ENCODE measurements at regions not wholly inside any gene's neighbourhood (a gene's known extent, or its start where the extent isn't known, plus 50 kb on each side); places are given as distances from the start of the nearest gene placed in this dataset.

DNA sequence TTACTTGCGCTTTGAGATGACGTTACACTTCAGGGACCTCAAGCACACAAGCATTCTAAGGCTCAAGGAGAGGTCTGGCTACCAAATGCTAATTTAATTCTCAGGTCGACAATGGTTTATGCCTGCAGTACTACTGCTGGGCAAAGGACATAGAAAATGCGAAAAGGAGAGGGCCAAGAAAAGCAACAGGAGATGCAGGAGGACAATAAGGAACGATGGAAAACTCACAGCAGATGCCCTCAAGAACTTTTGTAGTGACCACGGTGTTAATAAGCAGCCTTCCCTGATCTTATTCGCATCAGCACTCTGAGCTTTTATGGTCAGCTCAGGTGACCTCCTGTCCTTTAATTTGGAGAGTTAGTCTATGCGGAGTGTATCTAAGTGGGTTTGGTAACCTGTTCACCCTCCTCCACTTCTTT, 146.3 kb downstream of the GPR85 start:
- Histone ChIP-seq H3K4me3 (ENCODE audit: insufficient read depth, low read length, poor library complexity, severe bottlenecking) (peak overlapping the region; percentile 71), H4K20me1 (ENCODE audit: low read depth, low read length) (no peaks in the 10 kb centered on the region), H3K9ac (ENCODE audit: low read length) (peak overlapping the region; percentile 67), H2AFZ (ENCODE audit: low read depth, low read length, severe bottlenecking) (peak overlapping the region; percentile 100), H3K79me2 (ENCODE audit: insufficient read depth, low read length) (no peaks in the 10 kb centered on the region; the same call in 1 of the 2 replicates), H3K27me3 (ENCODE audit: low read length) (peaks cover under 1% of the 10 kb centered on the region; the same call in 1 of the 2 replicates), H3K9me2 (replicated peaks; ENCODE audit: insufficient read depth, low read length) (no peaks in the 10 kb centered on the region), H3F3A (ENCODE audit: insufficient read depth) (no peaks in the 10 kb centered on the region), H3K4me2 (ENCODE audit: low read depth, low read length, poor library complexity, severe bottlenecking) (peak overlapping the region; percentile 92), H3K36me3 (ENCODE audit: low read length) (no peaks in the 10 kb centered on the region), H3K9me3 (ENCODE audit: insufficient read depth, low read length) (no peaks in the 10 kb centered on the region), H3K27ac (ENCODE audit: low read depth, low read length) (0 out of 2 replicates have a peak overlapping the region, but pooled peaks have one; percentile 38)
- TF ChIP-seq EZH2phosphoT487 (conservative IDR thresholded peaks at IDR 0.05; ENCODE audit: low read length) = no peak
- no peak for TF ChIP-seq CTCF (IDR thresholded peaks at IDR 0.05; ENCODE audit: insufficient read depth, low read length, poor library complexity, severe bottlenecking)

GRCh38 chr7:112939574-112940313, 146.9 kb downstream of the GPR85 start:
- Histone ChIP-seq H3K4me3 (ENCODE audit: insufficient read depth, low read length, poor library complexity, severe bottlenecking) (peak overlapping the region; percentile 95), H3K9ac (ENCODE audit: low read length) (peak overlapping the region; percentile 67), H2AFZ (ENCODE audit: low read depth, low read length, severe bottlenecking) (peak overlapping the region; percentile 100), H3K9me2 (replicated peaks; ENCODE audit: insufficient read depth, low read length) (no peaks in the 10 kb centered on the region), H4K20me1 (ENCODE audit: low read depth, low read length) (no peaks in the 10 kb centered on the region), H3K27me3 (ENCODE audit: low read length) (no peaks in the 10 kb centered on the region), H3K27ac (ENCODE audit: low read depth, low read length) (0 out of 2 replicates have a peak overlapping the region, but pooled peaks have one; percentile 38), H3F3A (ENCODE audit: insufficient read depth) (no peaks in the 10 kb centered on the region), H3K4me2 (ENCODE audit: low read depth, low read length, poor library complexity, severe bottlenecking) (peak overlapping the region; percentile 92), H3K79me2 (ENCODE audit: insufficient read depth, low read length) (no peaks in the 10 kb centered on the region; the same call in 1 of the 2 replicates), H3K36me3 (ENCODE audit: low read length) (no peaks in the 10 kb centered on the region), H3K9me3 (ENCODE audit: insufficient read depth, low read length) (no peaks in the 10 kb centered on the region)
- no peak for TF ChIP-seq CTCF (IDR thresholded peaks at IDR 0.05; ENCODE audit: insufficient read depth, low read length, poor library complexity, severe bottlenecking)
- TF ChIP-seq EZH2phosphoT487 (conservative IDR thresholded peaks at IDR 0.05; ENCODE audit: low read length) = no peak

GRCh38 chr7:112938863-112939573, 147.6 kb downstream of the GPR85 start:
- Histone ChIP-seq H3K27ac (ENCODE audit: low read depth, low read length) (no peak overlapping the region), H3K4me2 (ENCODE audit: low read depth, low read length, poor library complexity, severe bottlenecking) (peak overlapping the region; percentile 62), H3K36me3 (ENCODE audit: low read length) (no peaks in the 10 kb centered on the region), H3K27me3 (ENCODE audit: low read length) (no peaks in the 10 kb centered on the region), H4K20me1 (ENCODE audit: low read depth, low read length) (no peaks in the 10 kb centered on the region), H3K4me3 (ENCODE audit: insufficient read depth, low read length, poor library complexity, severe bottlenecking) (peak overlapping the region; percentile 95), H3K9ac (ENCODE audit: low read length) (peak overlapping the region; percentile 67), H2AFZ (ENCODE audit: low read depth, low read length, severe bottlenecking) (peak overlapping the region; percentile 88), H3K9me3 (ENCODE audit: insufficient read depth, low read length) (no peaks in the 10 kb centered on the region), H3K79me2 (ENCODE audit: insufficient read depth, low read length) (no peaks in the 10 kb centered on the region; the same call in 1 of the 2 replicates), H3K9me2 (replicated peaks; ENCODE audit: insufficient read depth, low read length) (no peaks in the 10 kb centered on the region), H3F3A (ENCODE audit: insufficient read depth) (no peaks in the 10 kb centered on the region)
- TF ChIP-seq EZH2phosphoT487 (conservative IDR thresholded peaks at IDR 0.05; ENCODE audit: low read length) (no peak), CTCF (IDR thresholded peaks at IDR 0.05; ENCODE audit: insufficient read depth, low read length, poor library complexity, severe bottlenecking) (no peak)

Data from SU-DHL-6 (cell line).